PFSK-1 (cell line): ENCODE measurements at regions not wholly inside any gene's neighbourhood (a gene's known extent, or its start where the extent isn't known, plus 50 kb on each side); places are given as distances from the start of the nearest gene placed in this dataset.

Experiments
- POLR2AphosphoS5 ChIP-seq: IDR thresholded peaks from 2 replicates; pipeline ENCODE4 v1.6.1; 2012; ENCODE audit warnings: low read depth, mild to moderate bottlenecking, control low read depth, low read length, moderate library complexity
- REST ChIP-seq, 2 experiments: IDR thresholded peaks; 2 replicates each; pipeline versions ENCODE4 v1.6.1 to v1.8.0; 2011 to 2012; ENCODE audit warnings: low read depth in 2 of 2, low read length in 2 of 2, control low read depth in 1 of 2, inconsistent platforms in 1 of 2, mild to moderate bottlenecking in 1 of 2, moderate library complexity in 1 of 2; ENCODE audit not compliant: insufficient read depth in 1 of 2

DNA sequence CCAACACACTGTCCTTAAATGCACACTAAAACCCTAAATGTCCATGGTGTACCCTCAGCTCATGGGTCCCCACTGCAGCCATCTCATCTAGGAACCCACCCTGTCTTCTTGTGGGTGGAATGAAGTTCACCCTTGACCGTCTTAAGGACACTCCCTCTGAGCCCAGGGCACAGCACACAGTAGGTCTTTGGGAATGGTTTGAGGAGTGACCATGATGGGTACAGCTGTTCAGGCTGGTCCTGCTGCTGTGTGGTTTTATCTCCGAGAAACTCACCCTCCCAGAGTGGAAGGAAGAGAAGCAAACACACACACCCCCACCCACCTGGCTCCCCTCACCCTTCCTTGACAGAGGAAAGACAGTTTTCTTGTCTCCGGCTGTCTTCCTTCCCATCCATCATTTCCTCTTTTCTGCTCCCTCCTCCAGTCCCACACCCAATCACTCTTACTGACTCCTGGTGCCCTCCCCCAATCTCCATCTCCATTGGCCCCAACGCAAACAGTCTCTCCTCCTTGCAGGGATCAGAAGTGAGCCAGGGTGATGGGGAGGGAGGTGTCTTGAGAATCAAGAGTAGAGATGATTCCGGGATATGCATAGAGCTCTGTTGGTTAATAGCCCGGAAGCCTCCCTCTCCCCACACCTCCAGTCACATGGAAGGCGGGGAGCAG, 105.9 kb upstream of the LHX5 start:
- TF ChIP-seq POLR2AphosphoS5: no peak
- no peak for TF ChIP-seq REST (IDR thresholded peaks at IDR 0.05; ENCODE audit: insufficient read depth in 1 of 2, low read depth in 2 of 2, low read length in 2 of 2)
